GM13977 (cell line): ENCODE measurements at regions not wholly inside any gene's neighbourhood (a gene's known extent, or its start where the extent isn't known, plus 50 kb on each side); places are given as distances from the start of the nearest gene placed in this dataset.

Experiments used
- DNase-seq: peaks from one replicate; pipeline ENCODE4 v3.0.0; 2012; ENCODE audit warnings: low spot score
- CTCF ChIP-seq: IDR thresholded peaks from 2 replicates; pipeline ENCODE4 v1.5.1; 2012; ENCODE audit warnings: mild to moderate bottlenecking, control low read depth; ENCODE audit not compliant: insufficient read depth; ENCODE audit errors: extremely low read depth, missing control alignments
- in situ Hi-C: fragments of 300-500 bp; cut with MboI; formaldehyde crosslinking; loops from one replicate; pipeline ENCODE4 v1.12.0; 2022; ENCODE audit warnings: low sequenced_read_pairs, low pct_unique_long_range_greater_than_20kb, mixed read lengths, inconsistent platforms; ENCODE audit not compliant: unreplicated experiment

GRCh38 chr12:116434155-116435011 is 124.8 kb upstream of the MAP1LC3B2 start:
- no peak for DNase-seq
- TF ChIP-seq CTCF, result no peak
- in situ Hi-C loops, result no loop called here

- DNase-seq, result no peak
- in situ Hi-C loops, result no loop called here
- TF ChIP-seq CTCF, result no peak
Measured at GRCh38 chr12:116435984-116436383, 123.2 kb upstream of the MAP1LC3B2 start.

GRCh38 chr12:116436561-116437249 is 122.5 kb upstream of the MAP1LC3B2 start:
- DNase-seq, result no peak
- no peak for TF ChIP-seq CTCF
- in situ Hi-C loops, result no loop called here

- TF ChIP-seq CTCF, result no peak
- no peak for DNase-seq
- in situ Hi-C loops, result no loop called here
Measured at GRCh38 chr12:116441292-116441691, 117.9 kb upstream of the MAP1LC3B2 start.

GRCh38 chr12:116442304-116442703 is 116.9 kb upstream of the MAP1LC3B2 start:
- in situ Hi-C loops, result no loop called here

GRCh38 chr12:116442946-116443345 is 116.2 kb upstream of the MAP1LC3B2 start:
- in situ Hi-C loops, result no loop called here
- no peak for TF ChIP-seq CTCF
- DNase-seq, result no peak

More at GRCh38 chr12:116442304-116442703, 116.9 kb upstream of the MAP1LC3B2 start:
- TF ChIP-seq CTCF, result no peak
- DNase-seq, result no peak
